ENCODE measurements at regions not wholly inside any gene's neighbourhood (a gene's known extent, or its start where the extent isn't known, plus 50 kb on each side); places are given as distances from the start of the nearest gene placed in this dataset.

- Mint-ChIP-seq H3K27ac (no peak overlapping the region), H3K9me3 (peaks cover 7% of the 10 kb centered on the region in 2 experiments; a peak in 4 of 5 replicates), H3K4me1 (peaks cover under 1 to 3% of the 10 kb centered on the region in 2 experiments; a peak in 2 of 4 replicates), H3K4me3 (no peak overlapping the region), H3K36me3 (ENCODE audit: insufficient read depth in 1 of 3, low read depth in 3 of 3) (peaks cover 0 to 11% (median 3%) of the 10 kb centered on the region in 3 experiments; a peak in 4 of 7 replicates), H3K27me3 (ENCODE audit: low read depth) (peaks cover 2% of the 10 kb centered on the region)
- Histone ChIP-seq H3K23ac (ENCODE audit: insufficient read length, low read depth, low read length) (no peak overlapping the region), H2BK5ac (ENCODE audit: insufficient read length, low read length) (no peak overlapping the region), H2AFZ (ENCODE audit: low read length) (no peak overlapping the region), H3K14ac (ENCODE audit: insufficient read depth, low read length) (no peak overlapping the region), H4K91ac (ENCODE audit: insufficient read length, low read depth, low read length) (no peak overlapping the region), H4K8ac (replicated peaks; ENCODE audit: insufficient read length, low read depth, low read length) (no peak overlapping the region), H3K23me2 (ENCODE audit: insufficient read length, low read depth, low read length, poor library complexity, severe bottlenecking) (no peaks in the 10 kb centered on the region), H3K9me3 (ENCODE audit: control insufficient read depth, low read depth, low read length) (no peaks in the 10 kb centered on the region), H2BK120ac (ENCODE audit: low read depth, low read length, poor library complexity, severe bottlenecking) (no peak overlapping the region), H3K79me1 (ENCODE audit: insufficient read depth, low read depth, low read length, poor library complexity, severe bottlenecking) (no peaks in the 10 kb centered on the region), H4K20me1 (ENCODE audit: control insufficient read depth, insufficient read depth, insufficient read length) (no peaks in the 10 kb centered on the region), H3K27ac (ENCODE audit: insufficient read length, low read depth, low read length) (no peak overlapping the region), H2BK20ac (ENCODE audit: low read depth, low read length, poor library complexity, severe bottlenecking) (no peak overlapping the region), H3K4me2 (ENCODE audit: insufficient read depth, insufficient read length, low read length) (no peak overlapping the region), H2BK15ac (ENCODE audit: low read depth, low read length) (no peak overlapping the region), H3K79me2 (ENCODE audit: insufficient read depth, low read length) (no peaks in the 10 kb centered on the region), H4K5ac (ENCODE audit: insufficient read length, low read depth, low read length) (no peak overlapping the region), H2BK12ac (ENCODE audit: insufficient read length, low read depth, low read length) (no peak overlapping the region), H3K18ac (ENCODE audit: insufficient read length, low read depth, low read length) (no peak overlapping the region), H2AK5ac (ENCODE audit: insufficient read length, low read length) (no peak overlapping the region), H3K4ac (ENCODE audit: low read depth, low read length) (no peak overlapping the region), H3K27me3 (ENCODE audit: insufficient read depth, low read length) (no peaks in the 10 kb centered on the region), H3K9ac (ENCODE audit: extremely low read depth, insufficient read length, low read length) (no peak overlapping the region), H3K56ac (ENCODE audit: insufficient read length, low read depth, low read length) (no peak overlapping the region), H3K4me1 (ENCODE audit: insufficient read depth, low read length) (no peaks in the 10 kb centered on the region), H3T11ph (ENCODE audit: low read length) (no peak overlapping the region)
- no peak for TF ChIP-seq CTCF (conservative IDR thresholded peaks at IDR 0.05)
- no CpG with 5 or more reads among the region's 5 CpGs for WGBS (ENCODE audit: extremely low coverage, insufficient read length, low lambda C conversion rate)
- DNase-seq, result no peak
These were observed 62.8 kb downstream of the UCHL1 start for GRCh38 chr4:41319553-41319952.
